CD4-positive, alpha-beta T cell treated with Interleukin-21 for 1 hour (primary cell): ENCODE measurements at regions not wholly inside any gene's neighbourhood (a gene's known extent, or its start where the extent isn't known, plus 50 kb on each side); places are given as distances from the start of the nearest gene placed in this dataset.

Source experiments
- DNase-seq: peaks from one replicate; pipeline ENCODE4 v3.0.0-alpha.2; 2020

- DNase-seq: no peak
These were observed 747.7 kb downstream of the KCTD16 start for GRCh38 chr5:144918371-144918770.

GRCh38 chr5:144915452-144915851 is 744.8 kb downstream of the KCTD16 start:
- DNase-seq: no peak

GRCh38 chr5:144913661-144914060 is 743.0 kb downstream of the KCTD16 start:
- DNase-seq: no peak

GRCh38 chr5:144896473-144896872 is 725.8 kb downstream of the KCTD16 start:
- no peak for DNase-seq

GRCh38 chr5:144886668-144887067 is 716.0 kb downstream of the KCTD16 start:
- no peak for DNase-seq

GRCh38 chr5:144882739-144883283 is 712.1 kb downstream of the KCTD16 start:
- no peak for DNase-seq

- DNase-seq: no peak
These were observed 709.8 kb downstream of the KCTD16 start for GRCh38 chr5:144880513-144880912.

- DNase-seq: no peak
These were observed 706.3 kb downstream of the KCTD16 start for GRCh38 chr5:144876990-144877389.

- DNase-seq: no peak
These were observed 702.4 kb downstream of the KCTD16 start for GRCh38 chr5:144873076-144873475.

GRCh38 chr5:144864118-144864517 is 693.4 kb downstream of the KCTD16 start:
- DNase-seq: no peak

GRCh38 chr5:144857454-144857853 is 686.8 kb downstream of the KCTD16 start:
- no peak for DNase-seq

- no peak for DNase-seq
These were observed 673.4 kb downstream of the KCTD16 start for GRCh38 chr5:144844086-144844485.

- no peak for DNase-seq
These were observed 661.7 kb downstream of the KCTD16 start for GRCh38 chr5:144832416-144832815.

GRCh38 chr5:144831650-144832049 is 661.0 kb downstream of the KCTD16 start:
- no peak for DNase-seq

GRCh38 chr5:144822503-144822902 is 651.8 kb downstream of the KCTD16 start:
- no peak for DNase-seq

- DNase-seq: no peak
These were observed 649.6 kb downstream of the KCTD16 start for GRCh38 chr5:144820278-144820677.

- DNase-seq: no peak
These were observed 644.5 kb downstream of the KCTD16 start for GRCh38 chr5:144815131-144815530.

GRCh38 chr5:144812763-144813162 is 642.1 kb downstream of the KCTD16 start:
- DNase-seq: no peak

GRCh38 chr5:144800169-144800568 is 629.5 kb downstream of the KCTD16 start:
- no peak for DNase-seq

- DNase-seq: no peak
These were observed 627.9 kb downstream of the KCTD16 start for GRCh38 chr5:144798595-144798994.

GRCh38 chr5:144794922-144795321 is 624.2 kb downstream of the KCTD16 start:
- no peak for DNase-seq

GRCh38 chr5:144788556-144788955 is 617.9 kb downstream of the KCTD16 start:
- DNase-seq: no peak

GRCh38 chr5:144788046-144788445 is 617.4 kb downstream of the KCTD16 start:
- no peak for DNase-seq

GRCh38 chr5:144779368-144779767 is 608.7 kb downstream of the KCTD16 start:
- no peak for DNase-seq

GRCh38 chr5:144778561-144778960 is 607.9 kb downstream of the KCTD16 start:
- no peak for DNase-seq

- no peak for DNase-seq
These were observed 603.5 kb downstream of the KCTD16 start for GRCh38 chr5:144774197-144774596.
